Natural killer cell treated with Interleukin-12 subunit alpha and Interleukin-12 subunit beta and Interleukin-15 and Interleukin-18, amount 100 ng/mL, for 72 hours (primary cell): ENCODE measurements at regions not wholly inside any gene's neighbourhood (a gene's known extent, or its start where the extent isn't known, plus 50 kb on each side); places are given as distances from the start of the nearest gene placed in this dataset.
A peak's percentile ranks its signal among the peaks of the same experiment; 100 is the strongest.

Source experiments
- ATAC-seq, 2 donors: fragments of 150-1000 bp; cut with Tn5 transposase in 1 of 2; sonication (Bioruptor Pico), chemical (Tn5 transposase) in 1 of 2; 2 replicates each; pipeline ENCODE4 v1.10.0; 2021
- DNase-seq: peaks from one replicate; pipeline ENCODE4 v3.0.0; 2022; ENCODE audit warnings: low spot score
- H3K27ac Mint-ChIP-seq, 2 donors: 1 replicate in 1 of 2; 2 replicates in 1 of 2; pipeline ENCODE4 v1.8.0; 2022; ENCODE audit warnings: mixed read lengths in 2 of 2, mild to moderate bottlenecking in 1 of 2, moderate library complexity in 1 of 2
- H3K27me3 Mint-ChIP-seq, 2 donors: 1 replicate in 1 of 2; 2 replicates in 1 of 2; pipeline ENCODE4 v1.8.0; 2022; ENCODE audit warnings: mixed read lengths in 2 of 2
- H3K36me3 Mint-ChIP-seq: one replicate; pipeline ENCODE4 v1.8.0; 2022; ENCODE audit warnings: mixed read lengths
- H3K4me1 Mint-ChIP-seq, 2 donors: 1 replicate in 1 of 2; 2 replicates in 1 of 2; pipeline ENCODE4 v1.8.0; 2022; ENCODE audit warnings: low read depth in 2 of 2, mixed read lengths in 2 of 2, mild to moderate bottlenecking in 1 of 2
- H3K4me3 Mint-ChIP-seq: one replicate; pipeline ENCODE4 v1.8.0; 2022; ENCODE audit warnings: mixed read lengths
- H3K9me3 Mint-ChIP-seq: 2 replicates; pipeline ENCODE4 v1.8.0; 2022; ENCODE audit warnings: mixed read lengths

- H3K27me3 Mint-ChIP-seq = peaks cover 27 to 34% of the 10 kb centered on the region in 2 donors
- no peaks in the 10 kb centered on the region for H3K36me3 Mint-ChIP-seq
- no peaks in the 10 kb centered on the region for H3K9me3 Mint-ChIP-seq
- DNase-seq (no peak), ATAC-seq (no peak)
- H3K4me3 Mint-ChIP-seq = no peak overlapping the region
- no peak overlapping the region for H3K27ac Mint-ChIP-seq
- no peaks in the 10 kb centered on the region for H3K4me1 Mint-ChIP-seq
These were observed 51.3 kb upstream of the PFKP start for GRCh38 chr10:3016016-3016415.

- no peak for ATAC-seq
- H3K4me1 Mint-ChIP-seq = no peaks in the 10 kb centered on the region
- H3K4me3 Mint-ChIP-seq = no peak overlapping the region
- no peak for DNase-seq
- H3K36me3 Mint-ChIP-seq = no peaks in the 10 kb centered on the region
- peaks cover 22 to 38% of the 10 kb centered on the region in 2 donors for H3K27me3 Mint-ChIP-seq
- H3K9me3 Mint-ChIP-seq = no peaks in the 10 kb centered on the region
- no peak overlapping the region for H3K27ac Mint-ChIP-seq
These were observed 52.4 kb upstream of the PFKP start for GRCh38 chr10:3014968-3015367.

- H3K4me3 Mint-ChIP-seq = no peak overlapping the region
- DNase-seq = no peak
- no peak overlapping the region for H3K27ac Mint-ChIP-seq
- H3K9me3 Mint-ChIP-seq = no peaks in the 10 kb centered on the region
- H3K4me1 Mint-ChIP-seq = peaks cover 0 to 2% of the 10 kb centered on the region in 2 donors
- H3K36me3 Mint-ChIP-seq = no peaks in the 10 kb centered on the region
- H3K27me3 Mint-ChIP-seq = peaks cover 43 to 64% of the 10 kb centered on the region in 2 donors
- no peak for ATAC-seq
These were observed 55.1 kb upstream of the PFKP start for GRCh38 chr10:3012223-3012622.

- no peaks in the 10 kb centered on the region for H3K9me3 Mint-ChIP-seq
- H3K4me3 Mint-ChIP-seq = no peak overlapping the region
- H3K36me3 Mint-ChIP-seq = no peaks in the 10 kb centered on the region
- no peak overlapping the region for H3K27ac Mint-ChIP-seq
- H3K4me1 Mint-ChIP-seq = peaks cover 0 to 2% of the 10 kb centered on the region in 2 donors
- ATAC-seq = no peak
- peaks cover 50 to 74% of the 10 kb centered on the region in 2 donors for H3K27me3 Mint-ChIP-seq
- DNase-seq = no peak
These were observed 56.4 kb upstream of the PFKP start for GRCh38 chr10:3010816-3011460.

GRCh38 chr10:3010334-3010733 lies 57.0 kb upstream of the PFKP start:
- H3K27me3 Mint-ChIP-seq = peaks cover 49 to 75% of the 10 kb centered on the region in 2 donors
- H3K9me3 Mint-ChIP-seq = no peaks in the 10 kb centered on the region
- no peaks in the 10 kb centered on the region for H3K36me3 Mint-ChIP-seq
- ATAC-seq = no peak
- no peak overlapping the region for H3K4me3 Mint-ChIP-seq
- no peak for DNase-seq
- H3K27ac Mint-ChIP-seq = no peak overlapping the region
- peaks cover 0 to 2% of the 10 kb centered on the region in 2 donors for H3K4me1 Mint-ChIP-seq

GRCh38 chr10:3009341-3009740 lies 58.0 kb upstream of the PFKP start:
- peak in 1 of 2 donors; percentile 10 for ATAC-seq
- H3K4me3 Mint-ChIP-seq = no peak overlapping the region
- H3K9me3 Mint-ChIP-seq = no peaks in the 10 kb centered on the region

GRCh38 chr10:3008518-3009195 lies 58.7 kb upstream of the PFKP start:
- Mint-ChIP-seq H3K27ac (no peak overlapping the region), H3K27me3 (peaks cover 50 to 74% of the 10 kb centered on the region in 2 donors)

More at GRCh38 chr10:3009341-3009740, 58.0 kb upstream of the PFKP start:
- H3K36me3 Mint-ChIP-seq = no peaks in the 10 kb centered on the region
- peaks cover 0 to 2% of the 10 kb centered on the region in 2 donors for H3K4me1 Mint-ChIP-seq
- peaks cover 50 to 77% of the 10 kb centered on the region in 2 donors for H3K27me3 Mint-ChIP-seq
- no peak for DNase-seq
- H3K27ac Mint-ChIP-seq = no peak overlapping the region

GRCh38 chr10:3006607-3007006 lies 60.7 kb upstream of the PFKP start:
- H3K9me3 Mint-ChIP-seq = no peaks in the 10 kb centered on the region
- DNase-seq = no peak
- H3K4me3 Mint-ChIP-seq = no peak overlapping the region
- H3K27me3 Mint-ChIP-seq = peaks cover 40 to 62% of the 10 kb centered on the region in 2 donors
- H3K4me1 Mint-ChIP-seq = peaks cover 0 to 2% of the 10 kb centered on the region in 2 donors
- H3K27ac Mint-ChIP-seq = no peak overlapping the region
- no peak for ATAC-seq
- H3K36me3 Mint-ChIP-seq = no peaks in the 10 kb centered on the region

More at GRCh38 chr10:3008518-3009195, 58.7 kb upstream of the PFKP start:
- no peak overlapping the region for H3K4me3 Mint-ChIP-seq
- ATAC-seq (no peak), DNase-seq (no peak)
- peaks cover 0 to 2% of the 10 kb centered on the region in 2 donors for H3K4me1 Mint-ChIP-seq
- no peaks in the 10 kb centered on the region for H3K9me3 Mint-ChIP-seq
- H3K36me3 Mint-ChIP-seq = no peaks in the 10 kb centered on the region

- ATAC-seq = no peak
- Mint-ChIP-seq H3K27me3 (peaks cover 40 to 61% of the 10 kb centered on the region in 2 donors), H3K27ac (no peak overlapping the region), H3K36me3 (no peaks in the 10 kb centered on the region), H3K4me3 (no peak overlapping the region), H3K9me3 (no peaks in the 10 kb centered on the region), H3K4me1 (peaks cover 0 to 2% of the 10 kb centered on the region in 2 donors)
- no peak for DNase-seq
These were observed 61.3 kb upstream of the PFKP start for GRCh38 chr10:3006093-3006492.

GRCh38 chr10:3002304-3002703 lies 65.0 kb upstream of the PFKP start:
- no peak overlapping the region for H3K27ac Mint-ChIP-seq
- peak; percentile 33 to 50 for ATAC-seq
- H3K27me3 Mint-ChIP-seq = peaks cover 27 to 39% of the 10 kb centered on the region in 2 donors

GRCh38 chr10:3000048-3000447 lies 67.3 kb upstream of the PFKP start:
- ATAC-seq (no peak), DNase-seq (no peak)
- H3K27ac Mint-ChIP-seq = no peak overlapping the region
- H3K36me3 Mint-ChIP-seq = no peaks in the 10 kb centered on the region
- H3K4me3 Mint-ChIP-seq = no peak overlapping the region
- H3K9me3 Mint-ChIP-seq = no peaks in the 10 kb centered on the region
- peaks cover 33 to 43% of the 10 kb centered on the region in 2 donors for H3K27me3 Mint-ChIP-seq
- no peaks in the 10 kb centered on the region for H3K4me1 Mint-ChIP-seq

More at GRCh38 chr10:3002304-3002703, 65.0 kb upstream of the PFKP start:
- no peak overlapping the region for H3K4me3 Mint-ChIP-seq
- no peak for DNase-seq
- no peaks in the 10 kb centered on the region for H3K36me3 Mint-ChIP-seq
- no peaks in the 10 kb centered on the region for H3K9me3 Mint-ChIP-seq
- H3K4me1 Mint-ChIP-seq = no peaks in the 10 kb centered on the region

GRCh38 chr10:2994221-2994961 lies 73.0 kb upstream of the PFKP start:
- H3K36me3 Mint-ChIP-seq = no peaks in the 10 kb centered on the region
- H3K9me3 Mint-ChIP-seq = no peaks in the 10 kb centered on the region
- no peak for DNase-seq
- ATAC-seq = no peak
- H3K27ac Mint-ChIP-seq = no peak overlapping the region
- H3K4me1 Mint-ChIP-seq = no peaks in the 10 kb centered on the region
- H3K4me3 Mint-ChIP-seq = no peak overlapping the region
- peaks cover 18 to 30% of the 10 kb centered on the region in 2 donors for H3K27me3 Mint-ChIP-seq

- peaks cover 17 to 37% of the 10 kb centered on the region in 2 donors for H3K27me3 Mint-ChIP-seq
These were observed 73.7 kb upstream of the PFKP start for GRCh38 chr10:2993636-2994035.

More at GRCh38 chr10:2993636-2994035, 73.7 kb upstream of the PFKP start:
- Mint-ChIP-seq H3K27ac (no peak overlapping the region), H3K9me3 (no peaks in the 10 kb centered on the region), H3K4me1 (no peaks in the 10 kb centered on the region), H3K36me3 (peaks cover 3% of the 10 kb centered on the region), H3K4me3 (no peak overlapping the region)
- ATAC-seq (no peak), DNase-seq (no peak)
